ENCODE measurements at regions not wholly inside any gene's neighbourhood (a gene's known extent, or its start where the extent isn't known, plus 50 kb on each side); places are given as distances from the start of the nearest gene placed in this dataset.

GRCh38 chr16:87054856-87055255, 262.3 kb downstream of the C16orf95 start:
- DNase-seq (ENCODE audit: low read depth): no peak
- no peak for TF ChIP-seq CTCF (IDR thresholded peaks at IDR 0.05; ENCODE audit: insufficient read depth, low read depth, low read length, missing control alignments)
- H3K4me3 ChIP-seq (ENCODE audit: low read depth, low read length): no peak overlapping the region

GRCh38 chr16:87056083-87056482, 261.1 kb downstream of the C16orf95 start:
- TF ChIP-seq CTCF (IDR thresholded peaks at IDR 0.05; ENCODE audit: insufficient read depth, low read depth, low read length, missing control alignments): no peak
- H3K4me3 ChIP-seq (ENCODE audit: low read depth, low read length): no peak overlapping the region
- DNase-seq (ENCODE audit: low read depth): no peak

- no peak for DNase-seq (ENCODE audit: low read depth)
- no peak for TF ChIP-seq CTCF (IDR thresholded peaks at IDR 0.05; ENCODE audit: insufficient read depth, low read depth, low read length, missing control alignments)
- no peak overlapping the region for H3K4me3 ChIP-seq (ENCODE audit: low read depth, low read length)
Measured at GRCh38 chr16:87056551-87056950, 260.6 kb downstream of the C16orf95 start.

DNA sequence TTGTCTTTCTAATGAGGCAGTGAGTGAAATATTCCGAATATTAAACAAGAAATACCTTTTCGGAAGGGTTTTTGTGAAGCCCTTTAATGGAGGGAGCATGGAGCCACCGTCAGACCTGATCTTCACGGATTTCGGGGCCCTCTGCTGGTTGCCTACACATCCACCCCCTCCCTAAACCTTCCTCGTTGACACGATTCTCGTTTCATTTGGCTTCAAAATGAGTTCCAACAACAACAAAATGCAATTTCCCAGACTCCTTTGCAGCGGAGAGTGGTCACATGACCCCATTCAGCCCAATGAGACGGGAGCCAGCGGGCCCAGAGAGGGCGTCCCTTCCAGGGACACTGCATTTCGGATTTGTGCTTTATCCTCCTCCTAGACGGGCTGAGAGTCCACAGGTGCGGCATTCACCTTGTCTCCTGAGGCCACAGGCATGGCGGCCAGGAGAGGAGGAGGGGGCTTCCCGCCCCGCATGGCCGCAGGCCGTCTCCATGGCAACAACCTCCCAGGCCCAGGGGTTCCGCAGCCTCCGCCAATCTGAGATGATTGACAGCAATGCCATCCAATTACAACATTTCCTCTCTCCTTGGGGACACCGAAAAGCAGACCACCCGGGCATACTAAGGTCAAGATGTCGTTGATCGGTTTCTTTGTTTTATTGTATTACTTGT, 259.8 kb downstream of the C16orf95 start:
- no peak for TF ChIP-seq CTCF (IDR thresholded peaks at IDR 0.05; ENCODE audit: insufficient read depth, low read depth, low read length, missing control alignments)
- DNase-seq (ENCODE audit: low read depth): no peak
- H3K4me3 ChIP-seq (ENCODE audit: low read depth, low read length): no peak overlapping the region

- H3K4me3 ChIP-seq (ENCODE audit: low read depth, low read length): no peak overlapping the region
- no peak for DNase-seq (ENCODE audit: low read depth)
- TF ChIP-seq CTCF (IDR thresholded peaks at IDR 0.05; ENCODE audit: insufficient read depth, low read depth, low read length, missing control alignments): no peak
Measured at GRCh38 chr16:87057951-87058560, 259.1 kb downstream of the C16orf95 start.

DNA sequence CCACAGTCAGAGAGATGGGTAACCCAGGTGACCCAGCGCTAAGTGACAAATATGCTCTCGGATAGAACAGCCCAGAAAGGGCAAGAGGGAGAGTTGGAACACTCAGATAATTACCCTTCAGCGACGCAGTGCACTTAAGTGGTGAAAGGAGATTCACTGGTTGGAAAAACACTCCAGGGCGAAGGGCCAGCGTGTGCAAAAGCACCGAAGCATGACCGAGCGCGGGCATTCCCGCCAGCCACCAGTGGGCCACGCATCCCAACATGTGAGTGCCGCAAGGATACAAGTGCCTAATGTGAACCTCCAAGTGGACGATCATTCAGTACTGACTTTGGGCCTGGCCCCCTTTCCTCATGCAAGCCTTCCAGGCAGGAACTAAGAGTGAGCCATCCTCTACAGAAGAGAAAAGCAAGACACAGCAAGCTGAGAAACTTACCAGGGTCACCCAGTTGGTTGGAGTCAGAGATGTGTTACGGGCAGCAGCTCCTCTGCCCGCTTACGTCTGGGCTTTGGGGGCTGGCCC, 258.4 kb downstream of the C16orf95 start:
- H3K4me3 ChIP-seq (ENCODE audit: low read depth, low read length): no peak overlapping the region
- DNase-seq (ENCODE audit: low read depth): no peak
- TF ChIP-seq CTCF (IDR thresholded peaks at IDR 0.05; ENCODE audit: insufficient read depth, low read depth, low read length, missing control alignments): no peak

Measured in GM12865 (cell line).